Amniotic epithelial cell (primary cell): ENCODE measurements at regions not wholly inside any gene's neighbourhood (a gene's known extent, or its start where the extent isn't known, plus 50 kb on each side); places are given as distances from the start of the nearest gene placed in this dataset.

ENCODE experiments used
- DNase-seq: peaks from one replicate; pipeline ENCODE4 v3.0.0-alpha.2; 2010; ENCODE audit warnings: low read depth

DNA sequence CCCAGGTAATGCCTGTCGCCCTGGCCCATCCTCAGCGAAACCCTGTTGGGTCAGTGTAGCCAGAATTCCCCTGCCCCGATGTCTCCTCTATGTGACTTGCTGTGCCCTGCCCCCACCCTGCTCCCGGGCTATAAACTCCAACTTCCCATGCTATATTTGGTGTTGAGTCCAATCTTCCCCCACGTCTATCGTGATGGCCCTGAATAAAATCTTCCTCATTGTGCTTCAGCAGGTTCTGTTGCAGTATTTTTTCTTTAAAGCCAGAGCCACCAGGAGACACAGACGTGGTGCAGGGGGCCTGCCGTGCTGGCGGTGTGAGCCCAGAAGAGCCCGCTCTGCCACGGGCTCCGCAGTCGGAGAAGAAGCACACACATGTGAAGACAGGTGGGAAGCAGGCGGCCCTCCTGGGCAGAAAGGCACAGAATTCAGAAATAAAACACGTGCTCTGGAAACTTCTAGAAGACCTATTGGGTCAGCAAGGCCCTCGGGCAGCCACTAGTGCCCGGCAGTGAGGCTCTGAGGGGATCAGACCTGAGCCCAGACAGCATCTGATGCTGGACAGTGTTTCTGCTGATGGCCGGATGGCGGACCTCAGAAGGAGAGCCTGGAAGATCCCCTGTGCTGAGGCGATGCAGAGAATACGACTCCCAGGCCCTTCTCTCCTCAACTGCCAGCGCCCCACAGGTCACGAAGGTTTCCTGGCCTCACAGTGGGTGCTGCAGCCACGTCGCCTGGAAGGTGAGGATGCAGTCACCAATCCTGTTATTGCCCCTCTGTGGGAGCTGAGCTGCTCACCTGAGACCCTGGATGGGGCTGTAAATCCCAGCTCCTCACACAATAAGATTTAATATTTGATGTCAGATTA lies 501.9 kb downstream of the BRD1 start:
- no peak for DNase-seq

- no peak for DNase-seq
Measured at GRCh38 chr22:49324527-49325491, 502.9 kb downstream of the BRD1 start.

- DNase-seq: no peak
Measured at GRCh38 chr22:49323751-49324415, 503.8 kb downstream of the BRD1 start.

DNA sequence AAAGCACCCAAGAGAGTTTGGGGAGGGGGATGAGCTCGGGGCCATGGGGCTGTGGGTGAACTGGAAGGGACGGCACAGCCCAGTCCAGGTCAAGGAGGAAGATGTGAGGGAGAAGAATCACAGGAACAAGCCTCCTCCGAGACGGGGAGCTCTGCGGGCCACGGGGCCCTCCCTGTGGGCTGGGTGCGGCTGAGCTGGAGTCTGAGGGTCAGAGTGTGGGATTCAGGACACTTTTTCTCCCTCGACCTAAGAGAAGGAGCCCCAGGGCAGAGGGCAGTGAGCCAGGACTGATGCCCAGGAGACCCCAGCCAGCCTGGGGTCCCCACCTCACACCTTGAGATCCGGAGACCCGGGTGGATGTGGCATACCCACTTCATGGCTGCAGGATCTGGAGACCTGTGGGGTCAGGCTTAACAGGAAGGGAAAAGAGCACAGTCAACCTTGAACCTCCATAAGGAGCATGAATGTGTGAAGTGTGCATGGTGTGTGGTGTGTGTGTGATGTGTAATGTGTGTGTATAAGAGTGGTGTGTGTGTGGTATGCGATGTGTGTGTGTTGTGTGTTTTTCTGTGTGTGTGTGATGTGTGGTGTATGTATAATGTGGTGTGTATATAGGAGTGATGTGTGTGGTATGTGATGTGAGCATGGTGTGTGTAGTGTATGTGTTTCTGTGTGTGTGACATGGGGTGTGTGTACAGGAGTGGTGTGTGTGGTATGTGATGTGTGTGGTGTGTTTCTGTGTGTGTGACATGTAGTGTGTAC lies 504.6 kb downstream of the BRD1 start:
- DNase-seq: no peak

DNA sequence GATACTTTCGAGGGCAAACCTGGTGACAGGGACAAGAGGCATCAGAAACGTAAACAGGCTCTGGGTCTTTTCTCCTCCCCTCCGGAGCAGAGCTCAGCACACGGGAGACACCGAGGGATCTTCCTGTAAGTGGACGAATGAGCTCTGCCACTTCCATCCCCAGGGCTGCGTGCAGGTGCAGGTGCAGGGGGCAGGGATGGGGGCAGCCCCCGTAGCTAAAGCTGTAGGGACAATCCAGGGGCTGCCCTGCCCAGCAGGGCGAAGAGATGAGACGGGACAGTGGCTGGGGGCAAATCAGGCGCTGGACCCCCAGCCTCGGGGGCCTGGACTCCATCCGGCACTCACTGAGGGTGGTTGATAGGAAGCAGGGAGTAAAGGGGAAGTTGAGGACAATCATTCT lies 505.4 kb downstream of the BRD1 start:
- no peak for DNase-seq

GRCh38 chr22:49321477-49322055 lies 506.1 kb downstream of the BRD1 start:
- DNase-seq: no peak

- DNase-seq: no peak
Measured at GRCh38 chr22:49320714-49321476, 506.8 kb downstream of the BRD1 start.

GRCh38 chr22:49317369-49317768 lies 510.3 kb downstream of the BRD1 start:
- DNase-seq: no peak

DNA sequence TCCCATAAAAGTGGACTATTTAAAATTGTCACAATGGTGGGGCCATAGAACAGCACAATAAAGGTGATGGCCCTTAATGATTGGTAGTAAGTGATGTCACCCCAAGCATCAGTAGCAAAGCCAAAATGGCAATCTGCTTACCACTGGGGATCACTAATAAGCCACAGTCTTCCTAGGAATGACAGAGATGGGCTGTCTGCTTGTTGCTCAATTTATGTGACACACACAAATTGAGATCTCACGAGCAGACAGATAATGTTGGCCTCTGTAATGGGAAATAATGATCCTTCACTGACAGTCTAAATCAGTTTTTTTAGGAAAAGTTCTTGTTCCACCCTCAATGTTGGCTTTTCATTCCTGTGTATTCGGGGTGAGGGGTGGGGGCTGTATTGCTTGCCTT lies 515.1 kb downstream of the BRD1 start:
- DNase-seq: no peak

- DNase-seq: no peak
Measured at GRCh38 chr22:49310354-49310753, 517.3 kb downstream of the BRD1 start.

DNA sequence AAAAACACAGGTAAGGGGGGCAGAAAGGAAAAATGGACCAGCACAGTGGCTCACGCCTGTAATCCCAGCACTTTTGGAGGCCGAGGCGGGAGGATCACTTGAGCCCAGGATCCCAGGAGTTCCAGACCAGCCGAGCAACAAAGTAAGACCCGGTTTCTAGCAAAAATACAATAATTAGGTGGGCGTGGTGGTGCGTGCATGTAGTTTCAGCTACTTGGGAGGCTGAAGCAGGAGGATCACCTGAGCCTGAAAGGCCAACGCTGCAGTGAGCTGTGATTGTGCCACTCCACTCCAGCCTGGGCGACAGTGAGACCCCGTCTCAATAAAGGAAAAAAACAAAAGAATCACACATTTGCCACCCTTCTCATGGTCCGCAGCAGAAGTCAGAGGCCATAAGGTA lies 519.4 kb downstream of the BRD1 start:
- no peak for DNase-seq

GRCh38 chr22:49307870-49308269 lies 519.8 kb downstream of the BRD1 start:
- DNase-seq: no peak

DNA sequence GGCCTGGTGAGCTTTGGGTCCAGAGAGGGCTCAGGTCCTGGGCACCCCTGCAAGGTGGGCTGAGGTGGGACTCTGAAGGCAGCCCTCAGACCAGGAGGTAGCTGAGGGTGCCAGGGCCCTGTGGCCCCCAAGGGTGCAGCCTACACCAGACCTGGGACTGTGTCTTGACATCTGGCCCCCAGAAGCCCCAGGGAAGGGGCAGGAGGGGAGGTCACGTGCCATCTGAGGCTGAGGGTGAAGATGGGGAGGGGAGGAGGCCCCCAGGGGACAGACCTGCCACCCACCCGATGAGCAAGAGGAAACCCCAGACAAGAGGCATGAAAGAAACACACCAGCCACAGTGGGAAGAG lies 520.2 kb downstream of the BRD1 start:
- no peak for DNase-seq

DNA sequence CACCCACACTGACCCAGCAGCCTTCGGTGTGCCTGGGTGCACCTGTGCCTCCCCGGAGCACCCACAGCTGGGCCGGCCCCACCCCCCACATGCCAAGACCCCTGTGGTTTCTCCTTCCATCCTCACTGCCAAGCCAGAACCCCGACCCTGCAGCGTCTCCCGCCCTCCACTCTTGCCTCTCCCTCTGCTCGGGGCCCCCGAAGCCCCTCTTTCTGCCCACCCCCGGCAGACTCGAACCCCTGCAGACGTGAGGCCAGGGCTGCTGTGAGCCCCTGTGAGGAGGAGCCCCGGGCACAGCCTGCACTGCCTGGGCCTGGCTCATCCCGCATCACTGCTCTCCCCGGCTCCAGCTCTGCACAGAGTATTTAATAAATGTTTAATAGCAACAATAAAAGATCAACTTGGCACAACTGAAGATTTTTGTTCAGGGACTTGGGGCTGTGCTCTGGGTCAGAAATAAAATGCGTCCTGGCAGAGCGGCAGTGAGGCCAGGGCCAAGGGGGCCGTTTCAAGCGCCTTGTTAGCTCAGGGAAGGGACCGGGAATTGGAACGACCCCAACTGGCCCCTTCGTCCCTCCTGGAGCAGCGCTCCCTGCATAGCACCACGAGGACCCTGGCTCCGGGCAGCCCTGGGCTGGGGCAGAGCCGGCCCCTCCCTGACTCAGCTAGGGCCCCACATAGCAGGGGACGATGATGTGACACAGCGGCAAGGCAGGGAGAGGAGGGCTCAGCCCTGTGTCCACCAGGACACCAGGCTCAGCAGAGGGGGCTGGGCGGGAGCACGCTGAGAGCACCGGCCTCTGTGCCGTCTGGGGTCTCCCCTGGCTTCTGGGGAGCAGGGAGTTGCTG lies 520.8 kb downstream of the BRD1 start:
- no peak for DNase-seq

- no peak for DNase-seq
Measured at GRCh38 chr22:49305966-49306631, 521.6 kb downstream of the BRD1 start.

DNA sequence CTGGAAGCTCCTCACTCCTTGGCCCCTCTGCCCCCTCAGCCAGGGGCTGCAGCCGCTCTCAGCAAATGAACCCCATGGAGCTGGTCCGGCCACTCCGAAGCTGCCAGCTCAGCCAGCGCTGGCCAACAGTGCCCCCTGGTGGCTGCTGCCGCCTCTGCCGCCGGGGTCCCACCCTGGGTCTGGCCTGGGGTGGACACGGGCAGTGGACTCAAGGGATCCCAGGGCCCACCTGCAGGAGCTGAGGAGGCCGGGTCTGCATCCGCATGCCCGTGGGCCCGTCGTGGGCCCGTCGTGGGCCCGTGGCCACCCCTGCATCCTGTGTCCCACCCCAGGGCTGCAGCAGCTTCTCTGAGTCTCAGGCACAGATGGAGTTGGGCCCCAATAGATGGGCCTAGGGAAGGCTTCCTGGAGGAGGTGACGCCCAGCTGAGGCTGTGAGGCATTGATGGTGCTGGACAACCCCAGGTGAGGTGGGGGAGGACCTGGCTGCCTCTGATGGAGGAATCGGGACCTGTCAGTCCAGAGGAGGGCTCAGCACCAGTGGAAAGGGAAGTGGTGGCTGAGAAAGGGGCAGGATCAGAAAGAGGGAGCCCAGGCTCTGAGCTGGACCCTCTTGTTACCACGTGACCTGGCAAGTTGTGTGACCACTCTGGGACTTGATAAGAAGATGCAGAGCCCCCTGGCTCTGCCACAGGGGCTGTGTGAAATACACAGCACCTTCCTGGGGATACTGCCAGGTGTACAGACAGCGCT lies 522.3 kb downstream of the BRD1 start:
- DNase-seq: no peak

DNA sequence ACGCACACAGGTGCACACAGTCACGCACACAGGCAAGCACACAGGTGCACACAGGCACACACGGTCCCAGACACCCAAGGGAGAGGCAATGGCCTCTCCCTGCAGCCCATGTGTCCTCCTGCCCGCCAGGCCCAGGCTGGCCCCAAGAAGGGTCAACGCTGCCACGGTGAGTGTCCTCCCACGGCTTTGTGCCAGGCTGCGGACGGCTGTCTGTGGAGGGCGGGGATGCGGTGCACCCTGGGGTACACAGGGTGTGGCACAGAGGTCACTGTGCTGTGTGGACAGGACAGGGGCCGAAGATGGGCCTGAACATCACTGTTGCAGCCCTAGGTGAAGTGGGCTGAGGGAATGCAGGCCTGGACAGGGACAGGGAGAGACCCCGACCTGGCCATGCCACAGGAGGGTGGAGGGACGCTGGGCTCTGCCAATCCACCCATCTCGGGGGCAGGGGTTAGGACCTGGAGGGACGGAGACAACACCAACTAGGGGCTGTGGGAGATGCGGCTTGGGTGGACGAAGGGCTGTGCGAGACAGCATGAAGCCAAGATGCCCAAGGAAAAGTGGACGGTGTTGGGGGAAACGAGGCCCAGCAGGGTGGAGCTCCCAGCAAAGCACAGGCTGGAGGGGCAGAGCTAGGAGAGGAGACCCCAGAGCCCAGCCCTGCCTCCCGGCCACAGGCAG lies 523.8 kb downstream of the BRD1 start:
- DNase-seq: no peak
